ENCODE measurements at regions not wholly inside any gene's neighbourhood (a gene's known extent, or its start where the extent isn't known, plus 50 kb on each side); places are given as distances from the start of the nearest gene placed in this dataset.

- no peak for DNase-seq
Observed at GRCh38 chr2:56444339-56444738, 260.5 kb downstream of the CCDC85A start.

GRCh38 chr2:56448403-56449001 lies 264.7 kb downstream of the CCDC85A start:
- DNase-seq, result no peak

GRCh38 chr2:56449002-56449431 lies 265.2 kb downstream of the CCDC85A start:
- DNase-seq, result no peak

GRCh38 chr2:56449449-56449860 lies 265.7 kb downstream of the CCDC85A start:
- no peak for DNase-seq

- DNase-seq, result no peak
Observed at GRCh38 chr2:56450047-56450446, 266.3 kb downstream of the CCDC85A start.

- no peak for DNase-seq
Observed at GRCh38 chr2:56450772-56451171, 267.0 kb downstream of the CCDC85A start.

GRCh38 chr2:56455642-56456041 lies 271.9 kb downstream of the CCDC85A start:
- DNase-seq, result no peak

- no peak for DNase-seq
Observed at GRCh38 chr2:56456791-56457190, 273.0 kb downstream of the CCDC85A start.

- no peak for DNase-seq
Observed at GRCh38 chr2:56460508-56460907, 276.7 kb downstream of the CCDC85A start.

GRCh38 chr2:56464066-56464465 lies 280.3 kb downstream of the CCDC85A start:
- DNase-seq, result no peak

GRCh38 chr2:56464613-56465012 lies 280.8 kb downstream of the CCDC85A start:
- no peak for DNase-seq

GRCh38 chr2:56465491-56465890 lies 281.7 kb downstream of the CCDC85A start:
- no peak for DNase-seq

- DNase-seq, result no peak
Observed at GRCh38 chr2:56473524-56473923, 289.7 kb downstream of the CCDC85A start.

- DNase-seq, result no peak
Observed at GRCh38 chr2:56474412-56475158, 290.8 kb downstream of the CCDC85A start.

- DNase-seq, result no peak
Observed at GRCh38 chr2:56475191-56475590, 291.4 kb downstream of the CCDC85A start.

GRCh38 chr2:56476509-56477071 lies 292.8 kb downstream of the CCDC85A start:
- DNase-seq, result no peak

- no peak for DNase-seq
Observed at GRCh38 chr2:56478027-56478426, 294.2 kb downstream of the CCDC85A start.

- no peak for DNase-seq
Observed at GRCh38 chr2:56483081-56483480, 299.3 kb downstream of the CCDC85A start.

GRCh38 chr2:56484906-56485305 lies 301.1 kb downstream of the CCDC85A start:
- DNase-seq, result no peak

GRCh38 chr2:56500317-56500716 lies 316.5 kb downstream of the CCDC85A start:
- no peak for DNase-seq

- DNase-seq, result no peak
Observed at GRCh38 chr2:56502616-56503015, 318.8 kb downstream of the CCDC85A start.

- no peak for DNase-seq
Observed at GRCh38 chr2:56505885-56506284, 322.1 kb downstream of the CCDC85A start.

GRCh38 chr2:56508662-56509061 lies 324.9 kb downstream of the CCDC85A start:
- DNase-seq, result no peak

- DNase-seq, result no peak
Observed at GRCh38 chr2:56510610-56511009, 326.8 kb downstream of the CCDC85A start.
